Small intestine (tissue), 7 donors: ENCODE measurements at regions not wholly inside any gene's neighbourhood (a gene's known extent, or its start where the extent isn't known, plus 50 kb on each side); places are given as distances from the start of the nearest gene placed in this dataset.

Experiments
- DNase-seq, 2 donors: peaks; one replicate each; pipeline versions ENCODE4 v3.0.0 to v3.0.0-alpha.2; 2013
- FAIRE-seq: peaks from 2 replicates; lab custom pipeline; 2012; peaks lifted over from hg19 to GRCh38; lab: Jason Lieb, UNC
- H3K27ac ChIP-seq, 3 donors: one replicate each; pipeline ENCODE4 v1.5.1; 2013; ENCODE audit warnings: low read length in 2 of 3, mild to moderate bottlenecking in 2 of 3, control low read depth in 1 of 3, inconsistent platforms in 1 of 3, low read depth in 1 of 3, moderate library complexity in 1 of 3
- H3K27me3 ChIP-seq, 3 donors: one replicate each; pipeline ENCODE4 v1.6.1; 2013; ENCODE audit warnings: low read length in 3 of 3, inconsistent platforms in 1 of 3; ENCODE audit not compliant: control insufficient read depth in 3 of 3, insufficient read depth in 3 of 3
- H3K36me3 ChIP-seq, 3 donors: one replicate each; pipeline ENCODE4 v1.6.1; 2013; ENCODE audit warnings: low read length in 3 of 3, inconsistent platforms in 1 of 3, low read depth in 1 of 3, mild to moderate bottlenecking in 1 of 3, moderate library complexity in 1 of 3; ENCODE audit not compliant: control insufficient read depth in 3 of 3, insufficient read depth in 2 of 3
- H3K4me1 ChIP-seq, 3 donors: one replicate each; pipeline ENCODE4 v1.6.1; 2013; ENCODE audit warnings: low read length in 2 of 3, inconsistent platforms in 1 of 3, low read depth in 1 of 3, mild to moderate bottlenecking in 1 of 3, moderate library complexity in 1 of 3; ENCODE audit not compliant: control insufficient read depth in 3 of 3, insufficient read depth in 2 of 3
- H3K4me3 ChIP-seq, 3 donors: one replicate each; pipeline ENCODE4 v1.5.1; 2013; ENCODE audit warnings: low read length in 3 of 3, control low read depth in 1 of 3, inconsistent platforms in 1 of 3, low read depth in 1 of 3, mild to moderate bottlenecking in 1 of 3, moderate library complexity in 1 of 3
- H3K9me3 ChIP-seq, 2 donors: one replicate each; pipeline ENCODE4 v1.6.1; 2013; ENCODE audit warnings: low read depth in 1 of 2, low read length in 1 of 2; ENCODE audit not compliant: control insufficient read depth in 2 of 2, insufficient read depth in 1 of 2
- WGBS, 3 donors: extraction: QIAGEN DNeasy Blood & Tissue Kit; methylation state at CpG; one replicate each; pipeline ENCODE4 v1.1.7; 2013; 5-methylcytosine and 5-hydroxymethylcytosine counted together
- donor health status: healthy with polysubstance abuse.
- donor health status: control.
- donor health status: control.
- donor health status: Bipolar disorder and iron deficiency.
- donor health status: healthy.

GRCh38 chr1:36602184-36602583, 119.5 kb upstream of the CSF3R start:
- H3K4me1 ChIP-seq = no peaks in the 10 kb centered on the region
- H3K27me3 ChIP-seq = no peaks in the 10 kb centered on the region
- no peaks in the 10 kb centered on the region for H3K9me3 ChIP-seq
- FAIRE-seq (no peak), DNase-seq (no peak)
- no peak overlapping the region for H3K27ac ChIP-seq
- H3K36me3 ChIP-seq = no peaks in the 10 kb centered on the region
- WGBS, 3 donors = 50 to 59% (median 54%) methylated on average over 4 of the region's 4 CpGs
- H3K4me3 ChIP-seq = no peak overlapping the region

GRCh38 chr1:36599828-36600227, 117.1 kb upstream of the CSF3R start:
- 71 to 76% (median 74%) methylated on average over 1 of the region's 1 CpG for WGBS, 3 donors
- no peaks in the 10 kb centered on the region for H3K36me3 ChIP-seq
- H3K9me3 ChIP-seq = no peaks in the 10 kb centered on the region
- H3K4me3 ChIP-seq = no peak overlapping the region
- H3K4me1 ChIP-seq = no peaks in the 10 kb centered on the region
- H3K27ac ChIP-seq = no peak overlapping the region
- no peak for DNase-seq
- FAIRE-seq = no peak
- peaks cover 0 to 2% (median 0%) of the 10 kb centered on the region in 3 donors for H3K27me3 ChIP-seq

DNA sequence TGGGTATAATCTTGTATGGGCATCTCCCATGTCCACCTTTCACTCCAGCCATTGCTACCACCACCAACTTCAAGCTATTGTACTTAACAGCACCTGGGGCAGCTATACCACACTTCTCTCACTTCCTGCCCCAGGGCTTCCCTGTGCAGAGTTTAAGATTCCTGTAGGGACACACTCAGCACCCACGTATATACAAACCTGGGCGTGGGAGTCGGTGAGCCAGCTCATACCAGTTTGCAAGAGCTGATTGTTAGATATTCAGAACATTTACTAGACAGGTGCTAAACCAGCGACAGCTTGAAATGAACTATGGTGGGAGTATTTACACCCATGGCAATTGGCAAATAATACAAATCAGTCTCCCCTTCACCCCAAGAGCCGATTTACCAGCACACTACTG, 114.8 kb upstream of the CSF3R start:
- no peak overlapping the region for H3K27ac ChIP-seq
- H3K4me3 ChIP-seq = no peak overlapping the region
- no peak for DNase-seq
- H3K4me1 ChIP-seq = no peaks in the 10 kb centered on the region
- WGBS, 3 donors = 60 to 72% (median 65%) methylated on average over 5 of the region's 5 CpGs
- no peaks in the 10 kb centered on the region for H3K36me3 ChIP-seq
- H3K9me3 ChIP-seq = no peaks in the 10 kb centered on the region
- no peak for FAIRE-seq
- H3K27me3 ChIP-seq = peaks cover 0 to 4% (median 0%) of the 10 kb centered on the region in 3 donors

- Histone ChIP-seq H3K4me1 (no peaks in the 10 kb centered on the region), H3K27ac (no peak overlapping the region), H3K27me3 (peaks cover 0 to 5% (median 4%) of the 10 kb centered on the region in 3 donors), H3K9me3 (no peaks in the 10 kb centered on the region), H3K4me3 (no peak overlapping the region), H3K36me3 (no peaks in the 10 kb centered on the region)
- DNase-seq (no peak), FAIRE-seq (no peak)
- WGBS, 3 donors = 78 to 81% (median 79%) methylated on average over 11 of the region's 11 CpGs
These were observed 113.2 kb upstream of the CSF3R start for GRCh38 chr1:36595921-36596320.

GRCh38 chr1:36595349-36595748, 112.6 kb upstream of the CSF3R start:
- no peak for FAIRE-seq
- Histone ChIP-seq H3K27ac (no peak overlapping the region), H3K9me3 (no peaks in the 10 kb centered on the region), H3K36me3 (no peaks in the 10 kb centered on the region), H3K4me3 (no peak overlapping the region), H3K4me1 (no peaks in the 10 kb centered on the region), H3K27me3 (peaks cover 0 to 7% (median 5%) of the 10 kb centered on the region in 3 donors)
- WGBS, 3 donors = 21 to 24% (median 21%) methylated on average over 11 of the region's 11 CpGs
- no peak for DNase-seq

DNA sequence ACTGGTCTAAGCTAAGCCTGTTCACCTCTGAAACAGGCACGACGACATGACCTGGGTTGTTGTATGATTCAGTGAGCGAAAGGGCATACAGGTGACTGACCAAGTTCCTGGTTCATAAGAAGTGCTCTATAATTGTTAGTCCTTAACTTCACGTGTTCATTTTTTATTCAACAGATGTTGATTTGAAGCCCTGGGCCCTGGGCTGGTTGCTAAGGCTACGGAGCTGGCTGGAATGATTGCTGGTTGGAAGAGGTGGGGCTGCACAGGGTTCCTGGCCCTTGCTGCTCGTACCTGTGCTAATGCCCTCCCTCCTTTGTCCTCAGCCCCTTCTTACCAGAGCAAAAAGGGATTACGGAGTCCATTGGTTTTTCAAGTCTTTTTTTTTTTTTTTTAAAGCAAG, 111.3 kb upstream of the CSF3R start:
- Histone ChIP-seq H3K36me3 (no peaks in the 10 kb centered on the region), H3K9me3 (no peaks in the 10 kb centered on the region), H3K27me3 (peaks cover 0 to 11% (median 9%) of the 10 kb centered on the region in 3 donors), H3K4me1 (no peaks in the 10 kb centered on the region), H3K4me3 (no peak overlapping the region), H3K27ac (no peak overlapping the region)
- 33 to 59% (median 43%) methylated on average over 7 of the region's 7 CpGs for WGBS, 3 donors
- no peak for FAIRE-seq
- no peak for DNase-seq

GRCh38 chr1:36591278-36591677, 108.6 kb upstream of the CSF3R start:
- Histone ChIP-seq H3K9me3 (no peaks in the 10 kb centered on the region), H3K4me3 (no peak overlapping the region), H3K4me1 (no peaks in the 10 kb centered on the region), H3K27me3 (peaks cover 0 to 21% (median 19%) of the 10 kb centered on the region in 3 donors), H3K36me3 (no peaks in the 10 kb centered on the region), H3K27ac (no peak overlapping the region)
- FAIRE-seq (no peak), DNase-seq (no peak)
- 54 to 65% (median 59%) methylated on average over 7 of the region's 7 CpGs for WGBS, 3 donors

DNA sequence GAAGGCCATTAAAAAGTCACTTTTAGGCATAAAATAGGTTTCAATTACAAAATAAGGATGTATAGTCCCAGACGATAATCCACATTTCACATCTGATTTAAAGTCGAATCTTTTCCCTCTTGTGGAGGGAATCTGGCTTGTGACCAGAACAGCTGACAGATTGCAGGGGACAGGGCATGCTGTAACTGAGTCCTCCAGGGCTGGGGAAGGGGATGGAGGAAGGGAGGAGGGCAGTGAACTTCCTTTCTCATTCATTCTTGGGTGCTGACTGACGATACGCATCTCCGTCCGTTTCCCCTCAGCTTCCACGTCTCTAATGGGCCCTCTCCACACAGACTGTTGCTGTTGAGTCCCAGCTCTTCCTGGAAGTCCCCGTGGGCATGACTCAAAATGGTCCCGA, 108.1 kb upstream of the CSF3R start:
- Histone ChIP-seq H3K36me3 (no peaks in the 10 kb centered on the region), H3K27ac (no peak overlapping the region), H3K27me3 (peaks cover 0 to 22% (median 21%) of the 10 kb centered on the region in 3 donors), H3K4me1 (no peaks in the 10 kb centered on the region), H3K9me3 (no peaks in the 10 kb centered on the region), H3K4me3 (no peak overlapping the region)
- DNase-seq (no peak), FAIRE-seq (no peak)
- 23 to 45% (median 39%) methylated on average over 9 of the region's 9 CpGs for WGBS, 3 donors

- DNase-seq (no peak), FAIRE-seq (no peak)
- 49 to 61% (median 52%) methylated on average over 4 of the region's 4 CpGs for WGBS, 3 donors
- Histone ChIP-seq H3K4me1 (no peaks in the 10 kb centered on the region), H3K4me3 (no peak overlapping the region), H3K36me3 (no peaks in the 10 kb centered on the region), H3K27me3 (peaks cover 0 to 21% (median 20%) of the 10 kb centered on the region in 3 donors), H3K9me3 (no peaks in the 10 kb centered on the region), H3K27ac (no peak overlapping the region)
These were observed 107.6 kb upstream of the CSF3R start for GRCh38 chr1:36590264-36590663.
